Activated naive CD4-positive, alpha-beta T cell treated with anti-CD3 and anti-CD28 coated beads, Interleukin-2, amount 50 U/mL, for 72 hours (primary cell): ENCODE measurements at regions not wholly inside any gene's neighbourhood (a gene's known extent, or its start where the extent isn't known, plus 50 kb on each side); places are given as distances from the start of the nearest gene placed in this dataset.
"Not testable (repeated sequence)": the region's sequence is repeated elsewhere in the genome, so short reads cannot be mapped to it uniquely, and the experiment has no call there.

Experiments
- ATAC-seq, 2 donors: fragments of 150-1000 bp; cut with Tn5 transposase; 2 replicates each; pipeline ENCODE4 v1.10.0; 2021; ENCODE audit warnings: mild to moderate bottlenecking in 2 of 2, moderate library complexity in 2 of 2
- DNase-seq, 2 donors: peaks; one replicate each; pipeline ENCODE4 v3.0.0; 2021 to 2022; ENCODE audit warnings: low spot score in 2 of 2
- H3K27ac Mint-ChIP-seq, 2 donors: one replicate each; pipeline ENCODE4 v1.8.0; 2022; ENCODE audit warnings: mild to moderate bottlenecking in 2 of 2, mixed read lengths in 2 of 2
- H3K36me3 Mint-ChIP-seq, 2 donors: one replicate each; pipeline ENCODE4 v1.8.0; 2022; ENCODE audit warnings: mixed read lengths in 2 of 2
- H3K9me3 Mint-ChIP-seq, 2 donors: one replicate each; pipeline ENCODE4 v1.8.0; 2022; ENCODE audit warnings: mixed read lengths in 2 of 2

- Mint-ChIP-seq H3K27ac (no peak overlapping the region), H3K9me3 (peaks cover 5 to 7% of the 10 kb centered on the region in 2 donors), H3K36me3 (no peaks in the 10 kb centered on the region)
- DNase-seq = no peak
- no peak for ATAC-seq
Measured at GRCh38 chr5:136466041-136466415, 100.7 kb upstream of the TRPC7 start.

- Mint-ChIP-seq H3K27ac (no peak overlapping the region), H3K9me3 (peaks cover 3 to 4% of the 10 kb centered on the region in 2 donors), H3K36me3 (peaks cover 0 to 4% of the 10 kb centered on the region in 2 donors)
- DNase-seq = no peak
- no peak for ATAC-seq
Measured at GRCh38 chr5:136458481-136458880, 93.1 kb upstream of the TRPC7 start.

GRCh38 chr5:136457390-136458013, 92.2 kb upstream of the TRPC7 start:
- no peak for DNase-seq
- no peak overlapping the region for H3K27ac Mint-ChIP-seq
- H3K36me3 Mint-ChIP-seq = peaks cover 0 to 4% of the 10 kb centered on the region in 2 donors
- H3K9me3 Mint-ChIP-seq = peaks cover 4% of the 10 kb centered on the region in 2 donors
- ATAC-seq = no peak

DNA sequence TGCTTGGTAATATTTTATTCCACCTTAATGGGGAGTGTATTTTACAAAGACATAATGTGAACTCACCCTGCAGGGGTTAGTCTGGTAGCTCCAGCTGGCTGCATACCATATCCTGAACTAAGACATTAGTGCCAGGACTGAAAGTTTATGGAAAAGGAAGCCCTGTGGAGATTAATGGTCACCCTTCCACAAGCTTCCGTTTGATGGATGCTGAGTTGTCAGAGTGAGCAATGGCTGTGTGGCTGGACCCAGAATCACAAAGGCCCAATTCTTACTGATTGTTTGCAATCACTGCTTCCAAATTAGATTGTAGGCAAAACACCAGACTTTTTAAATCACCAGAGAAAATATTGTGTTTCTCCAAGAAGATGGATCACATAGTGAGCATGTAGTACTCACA, 90.1 kb upstream of the TRPC7 start:
- no peak for ATAC-seq
- peaks cover 4 to 7% of the 10 kb centered on the region in 2 donors for H3K36me3 Mint-ChIP-seq
- H3K27ac Mint-ChIP-seq = no peak overlapping the region
- no peak for DNase-seq
- peaks cover 10 to 13% of the 10 kb centered on the region in 2 donors for H3K9me3 Mint-ChIP-seq

DNA sequence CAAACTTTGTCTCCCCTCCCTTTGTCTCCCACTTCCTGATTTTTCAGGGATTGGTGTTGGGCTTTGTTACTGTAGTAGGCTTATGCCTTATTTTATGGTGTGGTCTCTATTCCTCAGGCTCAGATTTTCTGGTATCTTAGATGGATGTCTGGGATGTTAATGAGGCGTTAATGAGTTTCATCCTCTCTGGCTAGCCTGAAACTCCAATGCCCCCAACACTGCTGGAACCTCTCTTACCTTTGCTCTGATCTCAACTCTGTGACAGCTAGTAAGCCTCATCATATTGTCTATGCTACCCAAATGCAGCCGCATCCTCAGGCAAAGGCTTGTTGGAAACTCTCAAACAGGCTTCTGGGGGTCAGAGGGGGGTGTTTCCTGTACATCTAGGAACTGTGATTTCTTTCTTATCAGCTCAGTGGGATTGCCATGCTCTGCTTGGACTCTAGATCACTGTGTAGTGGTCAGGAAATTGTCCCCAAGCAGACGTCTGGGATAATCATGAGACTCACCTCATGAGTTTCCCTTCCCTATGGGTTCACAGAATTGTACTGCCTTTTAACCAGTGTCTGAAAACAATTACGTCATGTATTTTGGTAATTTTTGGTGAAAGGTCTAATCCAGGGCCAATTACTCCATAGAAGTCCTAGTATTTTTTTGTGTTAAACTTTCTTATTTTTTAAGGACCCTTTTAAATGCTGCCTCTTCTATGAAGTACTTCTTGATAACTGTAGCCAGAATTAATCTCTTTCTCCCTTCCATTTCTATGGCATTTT, 88.8 kb upstream of the TRPC7 start:
- H3K36me3 Mint-ChIP-seq = peaks cover 1 to 7% of the 10 kb centered on the region in 2 donors
- ATAC-seq = no peak
- H3K27ac Mint-ChIP-seq = no peak overlapping the region
- no peak for DNase-seq
- peaks cover 15% of the 10 kb centered on the region in 2 donors for H3K9me3 Mint-ChIP-seq

- no peak overlapping the region for H3K27ac Mint-ChIP-seq
- no peak for ATAC-seq
- DNase-seq = no peak
- H3K9me3 Mint-ChIP-seq = peaks cover 19% of the 10 kb centered on the region in 2 donors
- peaks cover 4 to 7% of the 10 kb centered on the region in 2 donors for H3K36me3 Mint-ChIP-seq
Measured at GRCh38 chr5:136453199-136453598, 87.9 kb upstream of the TRPC7 start.

GRCh38 chr5:136447576-136447975, 82.2 kb upstream of the TRPC7 start:
- ATAC-seq, H3K36me3 Mint-ChIP-seq, DNase-seq, H3K27ac Mint-ChIP-seq: not testable (repeated sequence)
- H3K9me3 Mint-ChIP-seq = peaks cover 16 to 25% of the 10 kb centered on the region in 2 donors

GRCh38 chr5:136446565-136446964, 81.2 kb upstream of the TRPC7 start:
- Mint-ChIP-seq H3K27ac (no peak overlapping the region), H3K36me3 (peaks cover 4 to 7% of the 10 kb centered on the region in 2 donors), H3K9me3 (peaks cover 16 to 21% of the 10 kb centered on the region in 2 donors)
- ATAC-seq (no peak), DNase-seq (no peak)

GRCh38 chr5:136444099-136444498, 78.8 kb upstream of the TRPC7 start:
- not testable (repeated sequence) for H3K36me3 Mint-ChIP-seq, DNase-seq, H3K27ac Mint-ChIP-seq, ATAC-seq
- H3K9me3 Mint-ChIP-seq = peaks cover 4 to 10% of the 10 kb centered on the region in 2 donors

- Mint-ChIP-seq H3K27ac (no peak overlapping the region), H3K9me3 (peaks cover 5 to 14% of the 10 kb centered on the region in 2 donors), H3K36me3 (peaks cover 0 to 7% of the 10 kb centered on the region in 2 donors)
- ATAC-seq (no peak), DNase-seq (no peak)
Measured at GRCh38 chr5:136439367-136439766, 74.0 kb upstream of the TRPC7 start.

DNA sequence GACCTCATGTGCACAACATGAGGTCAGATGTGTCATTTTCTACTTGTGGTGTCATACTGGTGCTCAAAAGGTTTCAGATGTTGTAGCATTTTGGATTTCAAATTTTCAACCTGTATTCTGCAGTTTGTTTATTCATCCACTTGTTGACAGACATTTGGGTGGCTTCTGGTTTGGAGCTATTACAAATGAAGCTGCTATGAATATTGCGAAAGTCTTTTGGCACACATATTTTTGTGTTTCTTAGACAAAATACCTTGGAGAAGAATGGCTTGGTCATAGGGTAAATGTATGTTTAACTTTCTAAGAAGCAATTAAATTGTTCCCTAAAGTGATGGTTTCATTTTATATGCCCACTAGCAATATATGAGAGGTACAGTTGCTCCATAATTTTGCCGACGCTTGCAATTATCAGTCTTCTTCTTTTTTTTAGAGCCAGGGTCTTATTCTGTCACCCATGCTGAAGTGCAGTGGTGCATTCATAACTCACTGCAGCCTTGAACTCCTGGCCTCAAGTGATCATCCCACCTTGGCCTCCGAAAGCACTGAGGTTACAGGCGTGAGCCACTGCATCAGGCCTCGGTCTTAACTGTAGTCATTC, 70.7 kb upstream of the TRPC7 start:
- Mint-ChIP-seq H3K27ac (no peak overlapping the region), H3K9me3 (peaks cover 12 to 22% of the 10 kb centered on the region in 2 donors), H3K36me3 (peaks cover 0 to 8% of the 10 kb centered on the region in 2 donors)
- no peak for ATAC-seq
- DNase-seq = no peak

GRCh38 chr5:136434795-136435194, 69.5 kb upstream of the TRPC7 start:
- H3K9me3 Mint-ChIP-seq = peaks cover 13 to 22% of the 10 kb centered on the region in 2 donors
- DNase-seq = no peak
- H3K36me3 Mint-ChIP-seq = peaks cover 0 to 8% of the 10 kb centered on the region in 2 donors
- no peak overlapping the region for H3K27ac Mint-ChIP-seq
- ATAC-seq = no peak

DNA sequence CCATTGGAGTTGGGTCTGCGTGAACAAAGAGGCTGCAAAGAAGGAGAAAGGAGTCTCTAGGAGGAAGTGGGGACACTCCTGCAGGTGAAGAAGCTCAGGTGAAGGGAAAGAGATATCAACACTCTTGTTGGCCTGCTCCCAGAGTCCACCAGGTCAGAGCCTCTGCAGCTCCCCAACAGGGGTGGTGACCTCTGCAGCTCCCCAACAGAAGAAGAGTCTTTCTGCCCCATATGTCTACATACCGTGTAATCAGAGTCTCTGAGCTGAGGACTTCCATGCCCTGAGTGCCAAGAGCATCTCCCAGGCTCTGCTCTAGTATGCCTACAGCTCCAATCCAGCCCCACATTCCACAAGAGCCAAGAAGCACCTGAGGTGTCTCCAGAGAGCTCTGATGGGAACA, 67.4 kb upstream of the TRPC7 start:
- DNase-seq = no peak

GRCh38 chr5:136430081-136430480, 64.7 kb upstream of the TRPC7 start:
- H3K9me3 Mint-ChIP-seq = peaks cover 13 to 22% of the 10 kb centered on the region in 2 donors
- peaks cover 0 to 4% of the 10 kb centered on the region in 2 donors for H3K36me3 Mint-ChIP-seq
- ATAC-seq (no peak), DNase-seq (no peak)
- no peak overlapping the region for H3K27ac Mint-ChIP-seq

More for the DNA sequence above, 67.4 kb upstream of the TRPC7 start:
- Mint-ChIP-seq H3K27ac (no peak overlapping the region), H3K9me3 (peaks cover 13 to 18% of the 10 kb centered on the region in 2 donors), H3K36me3 (peaks cover 0 to 4% of the 10 kb centered on the region in 2 donors)
- ATAC-seq = no peak

DNA sequence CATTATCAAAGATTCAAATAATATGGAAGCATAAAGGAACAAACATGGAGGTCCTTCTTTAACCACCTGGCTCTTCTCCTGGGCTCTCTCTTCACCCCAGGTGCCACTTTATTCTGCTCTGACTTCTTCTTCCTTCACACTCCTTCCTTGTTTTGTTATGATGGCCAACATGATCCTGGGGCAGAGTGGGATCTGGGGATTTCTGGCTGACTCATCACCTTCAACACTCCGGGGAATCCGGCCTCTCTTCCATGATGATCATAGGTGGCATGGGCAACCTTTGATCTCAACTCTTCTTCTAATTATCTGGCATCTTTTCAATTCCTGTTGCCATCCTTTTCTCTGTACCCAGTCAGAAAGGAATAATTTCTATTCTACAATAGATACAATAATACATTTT, 62.1 kb upstream of the TRPC7 start:
- Mint-ChIP-seq H3K36me3 (no peaks in the 10 kb centered on the region), H3K27ac (no peak overlapping the region), H3K9me3 (peaks cover 5 to 10% of the 10 kb centered on the region in 2 donors)
- DNase-seq = no peak
- ATAC-seq = no peak

GRCh38 chr5:136425921-136426320, 60.6 kb upstream of the TRPC7 start:
- no peak for DNase-seq
- H3K36me3 Mint-ChIP-seq = no peaks in the 10 kb centered on the region
- ATAC-seq = no peak

DNA sequence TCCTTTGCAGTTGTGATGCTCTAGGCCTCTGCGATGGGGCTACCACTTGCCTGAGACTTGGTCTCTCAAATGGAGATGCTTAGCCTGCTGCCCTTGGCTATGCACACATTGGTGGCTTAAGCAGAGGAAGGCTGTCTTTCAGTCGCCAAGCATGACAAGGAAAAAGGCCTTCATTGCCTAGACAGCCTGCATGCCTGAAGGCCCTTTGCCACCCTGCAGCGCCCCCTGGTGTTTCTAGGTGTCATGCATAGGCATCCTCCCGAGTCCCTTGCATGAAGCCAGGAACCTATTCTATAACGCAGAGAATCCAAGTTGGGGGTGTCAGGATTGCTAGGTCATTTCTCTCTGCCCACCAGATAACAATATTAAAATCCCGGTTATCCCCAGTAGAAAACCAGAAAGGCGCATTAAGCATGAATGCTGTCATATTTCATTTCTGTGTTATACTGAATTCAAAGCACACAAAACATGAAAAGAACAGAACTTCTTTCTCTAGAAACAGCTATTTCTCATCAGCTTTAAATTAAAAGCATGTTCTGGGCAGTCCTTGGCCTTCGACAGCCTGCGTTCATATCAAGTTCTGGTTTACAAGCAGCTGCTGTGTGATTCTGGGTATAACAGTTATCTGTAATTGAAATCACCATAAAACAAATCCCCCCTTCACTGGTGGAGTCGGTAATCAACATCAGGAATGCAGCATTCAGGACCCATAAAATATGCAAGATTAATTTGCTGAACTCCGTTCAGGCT, 59.7 kb upstream of the TRPC7 start:
- DNase-seq (peak in 1 of 2 donors; percentile 64), ATAC-seq (peak in 1 of 2 donors; percentile 46)
- Mint-ChIP-seq H3K9me3 (peaks cover 0 to 9% of the 10 kb centered on the region in 2 donors), H3K36me3 (no peaks in the 10 kb centered on the region), H3K27ac (no peak overlapping the region)

More at GRCh38 chr5:136425921-136426320, 60.6 kb upstream of the TRPC7 start:
- Mint-ChIP-seq H3K27ac (no peak overlapping the region), H3K9me3 (peaks cover 0 to 9% of the 10 kb centered on the region in 2 donors)
